GM21576 (cell line): ENCODE measurements at regions not wholly inside any gene's neighbourhood (a gene's known extent, or its start where the extent isn't known, plus 50 kb on each side); places are given as distances from the start of the nearest gene placed in this dataset.
"Not testable (repeated sequence)": the region's sequence is repeated elsewhere in the genome, so short reads cannot be mapped to it uniquely, and the experiment has no call there.

Experiments used
- ATAC-seq: cut with Tn5 transposase; IDR thresholded peaks from one replicate; pipeline ENCODE4 v1.9.1; 2021; ENCODE audit warnings: mild to moderate bottlenecking, moderate library complexity; ENCODE audit not compliant: unreplicated experiment

GRCh38 chr12:85626784-85627171 lies 209.4 kb downstream of the RASSF9 start:
- no peak for ATAC-seq

DNA sequence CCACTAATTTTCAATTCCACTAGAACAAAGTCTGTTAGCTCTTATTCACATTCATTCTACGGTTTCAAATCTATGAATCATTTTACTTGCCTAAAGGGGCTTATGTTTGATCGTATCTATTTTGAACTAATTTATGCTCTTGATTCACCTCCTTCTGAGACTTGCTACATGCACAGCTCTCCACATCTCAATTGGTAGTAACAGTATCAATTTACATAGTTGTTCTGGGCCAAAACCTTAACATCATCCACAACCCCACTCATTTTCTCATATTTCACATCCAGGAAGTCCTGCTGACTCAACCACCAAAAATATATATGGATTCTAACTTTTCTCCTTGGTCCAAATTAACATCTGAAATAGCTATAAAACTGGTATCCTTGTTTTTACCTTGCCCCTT lies 208.6 kb downstream of the RASSF9 start:
- no peak for ATAC-seq

DNA sequence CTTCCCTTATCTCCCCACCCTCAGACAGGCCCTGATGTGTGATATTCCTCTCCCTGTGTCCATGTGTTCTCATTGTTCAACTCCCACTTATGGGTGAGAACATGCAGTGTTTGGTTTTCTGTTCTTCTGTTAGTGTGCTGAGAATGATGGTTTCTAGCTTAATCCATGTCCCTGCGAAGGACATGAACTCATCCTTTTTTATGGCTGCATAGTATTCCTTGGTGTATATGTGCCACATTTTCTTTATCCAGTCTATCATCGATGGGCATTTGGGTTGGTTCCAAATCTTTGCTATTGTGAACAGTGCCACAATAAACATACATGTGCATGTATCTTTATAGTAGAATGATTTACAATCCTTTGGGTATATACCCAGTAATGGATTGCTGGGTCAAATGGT lies 207.6 kb downstream of the RASSF9 start:
- not testable (repeated sequence) for ATAC-seq

- ATAC-seq: no peak
Observed at GRCh38 chr12:85630851-85631250, 205.4 kb downstream of the RASSF9 start.

- no peak for ATAC-seq
Observed at GRCh38 chr12:85632390-85632789, 203.8 kb downstream of the RASSF9 start.

DNA sequence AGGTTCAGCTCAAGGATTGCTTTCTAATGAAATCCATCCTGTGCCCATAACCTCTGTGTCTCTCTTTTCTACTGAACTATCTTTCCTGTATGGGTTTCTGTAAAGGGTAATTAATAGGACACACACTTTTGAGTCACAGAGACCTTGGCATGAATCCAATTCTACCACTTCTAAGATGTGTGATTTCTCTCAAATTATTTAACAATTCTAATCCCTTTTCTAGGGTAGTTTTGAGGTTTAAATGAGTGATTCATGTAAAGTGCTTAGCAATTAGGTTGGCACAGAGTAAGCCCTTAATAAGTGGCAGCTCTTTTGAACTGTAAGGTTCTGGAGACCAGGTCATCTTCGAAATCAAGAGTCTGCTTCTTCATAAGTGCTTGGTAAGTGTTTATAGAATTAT lies 202.7 kb downstream of the RASSF9 start:
- ATAC-seq: no peak

DNA sequence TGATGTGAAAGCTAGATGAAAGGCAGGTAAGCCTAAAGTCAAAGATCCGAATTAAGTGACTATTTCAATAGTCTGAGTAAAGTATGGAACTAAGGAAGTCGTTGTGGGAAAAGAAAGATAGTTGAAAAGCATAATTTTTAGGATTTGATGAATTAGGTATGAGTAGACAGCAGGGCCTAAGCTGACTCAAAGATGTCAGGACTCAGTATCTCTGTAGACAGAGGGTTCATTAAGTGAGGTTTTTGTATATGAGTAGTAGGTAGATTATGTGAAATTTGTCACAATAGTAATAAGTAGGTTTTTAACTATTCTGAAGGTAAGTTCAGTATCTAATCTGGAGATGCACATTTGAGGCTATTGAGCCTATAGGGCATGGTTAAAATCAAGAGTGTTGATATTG lies 196.4 kb downstream of the RASSF9 start:
- no peak for ATAC-seq

- no peak for ATAC-seq
Observed at GRCh38 chr12:85641796-85642195, 194.4 kb downstream of the RASSF9 start.

DNA sequence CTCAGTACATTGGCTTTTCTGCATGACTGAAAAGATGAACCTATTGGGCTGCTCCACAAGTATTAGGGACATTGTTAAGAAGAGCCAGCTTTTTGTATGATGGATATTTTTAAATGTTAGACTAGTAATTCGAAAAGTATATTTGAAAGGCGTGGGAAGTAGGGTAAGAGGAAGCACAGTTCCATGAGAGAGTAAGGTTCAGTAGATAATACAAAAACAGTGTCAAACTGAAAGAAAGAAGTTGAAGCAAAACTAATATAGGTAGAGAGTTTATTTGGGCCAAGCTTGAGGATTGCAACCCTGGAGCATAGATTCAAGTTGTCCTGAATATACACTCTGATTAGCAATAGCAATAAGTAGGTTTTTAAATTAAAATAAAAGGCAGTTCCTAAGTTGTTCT lies 193.9 kb downstream of the RASSF9 start:
- ATAC-seq: no peak

- ATAC-seq: no peak
Observed at GRCh38 chr12:85642808-85643207, 193.4 kb downstream of the RASSF9 start.

- ATAC-seq: no peak
Observed at GRCh38 chr12:85644508-85644907, 191.7 kb downstream of the RASSF9 start.

DNA sequence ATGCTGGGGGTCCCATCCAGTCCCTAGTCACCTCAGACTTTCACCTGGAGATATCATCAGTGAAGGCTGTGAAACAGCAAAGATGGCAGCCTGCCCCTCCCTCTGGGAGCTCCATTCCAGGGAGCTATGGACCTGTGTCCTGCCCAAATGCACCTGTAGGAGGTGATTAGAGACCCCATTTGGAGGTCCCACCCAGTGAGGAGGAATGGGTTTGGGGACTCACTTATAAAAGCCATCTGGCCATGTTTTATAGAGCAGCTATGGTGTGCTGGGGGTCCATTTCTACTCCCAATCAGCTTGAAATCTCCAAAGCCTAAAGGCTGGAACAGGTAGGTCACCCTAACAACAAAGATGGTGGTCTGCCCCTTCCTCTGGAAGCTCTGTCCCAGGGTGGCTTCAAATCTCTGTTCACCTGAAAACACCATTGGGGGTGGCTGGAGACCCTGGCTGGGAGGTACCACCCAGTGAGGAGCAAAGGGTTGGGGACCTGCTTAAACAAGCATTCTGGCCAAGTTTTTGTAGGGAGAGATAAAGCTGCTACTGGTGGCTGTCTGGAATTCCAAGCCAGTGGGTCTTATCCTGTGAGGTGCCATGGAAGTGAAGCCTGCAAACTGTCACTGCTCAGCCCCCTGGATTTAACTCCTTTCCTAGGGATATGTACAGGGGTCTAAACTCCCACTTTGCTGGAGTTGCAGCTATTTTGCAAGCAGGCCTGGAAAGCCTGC lies 182.3 kb downstream of the RASSF9 start:
- no peak for ATAC-seq

DNA sequence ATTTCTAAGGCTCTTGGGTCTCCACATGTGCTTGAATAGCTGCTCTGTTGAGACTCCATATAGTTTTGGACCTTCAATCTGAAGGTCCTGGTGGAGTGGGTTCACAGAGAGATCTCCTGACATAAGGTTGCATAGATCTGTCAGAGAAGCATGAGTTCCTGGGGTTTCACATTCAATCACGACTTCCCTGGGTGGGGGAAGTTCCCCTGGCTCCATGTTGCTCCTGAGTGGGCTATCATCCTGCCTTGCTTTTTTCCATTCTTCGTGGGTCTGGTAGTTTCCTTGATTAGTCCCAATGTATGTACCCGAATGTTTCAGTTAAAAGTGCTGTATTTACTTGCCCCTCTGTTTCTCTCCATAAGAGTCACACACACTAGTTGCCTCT lies 181.8 kb downstream of the RASSF9 start:
- no peak for ATAC-seq

DNA sequence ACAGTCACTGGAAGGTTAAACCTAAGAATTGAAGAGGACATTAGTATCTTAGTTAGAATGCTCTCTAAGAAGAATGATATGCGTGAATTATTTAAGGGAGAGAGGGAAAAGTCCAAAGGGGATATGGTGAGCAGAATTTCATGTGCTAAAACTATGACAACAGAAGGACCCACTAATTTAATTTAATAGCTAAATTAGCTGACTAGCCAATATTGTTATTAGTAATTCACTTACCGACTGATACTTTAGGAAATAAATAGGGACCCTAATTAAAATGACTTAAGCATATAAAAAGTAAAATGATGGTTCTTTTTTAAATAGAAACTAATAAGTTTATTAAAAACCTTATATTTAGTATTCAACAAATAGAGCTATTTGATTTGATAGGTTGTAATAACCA lies 179.6 kb downstream of the RASSF9 start:
- no peak for ATAC-seq

DNA sequence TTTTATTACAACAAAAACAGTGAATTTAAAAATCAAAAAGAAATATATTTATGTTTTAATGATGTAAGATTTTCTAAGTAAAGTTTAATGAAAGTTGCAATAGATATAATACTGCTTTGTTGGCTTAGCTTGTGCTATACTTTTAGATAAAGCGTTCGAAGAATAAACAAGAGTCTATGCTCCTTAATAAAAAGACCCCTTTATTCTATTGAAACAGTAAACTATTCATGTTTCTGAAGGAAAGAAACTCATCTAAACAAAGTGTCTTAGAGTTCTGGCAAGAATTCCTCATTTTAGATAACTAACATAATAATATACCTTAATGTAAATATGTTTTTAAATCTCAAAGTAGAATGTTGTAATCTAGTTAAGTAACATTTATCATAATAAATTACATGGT lies 179.0 kb downstream of the RASSF9 start:
- no peak for ATAC-seq

DNA sequence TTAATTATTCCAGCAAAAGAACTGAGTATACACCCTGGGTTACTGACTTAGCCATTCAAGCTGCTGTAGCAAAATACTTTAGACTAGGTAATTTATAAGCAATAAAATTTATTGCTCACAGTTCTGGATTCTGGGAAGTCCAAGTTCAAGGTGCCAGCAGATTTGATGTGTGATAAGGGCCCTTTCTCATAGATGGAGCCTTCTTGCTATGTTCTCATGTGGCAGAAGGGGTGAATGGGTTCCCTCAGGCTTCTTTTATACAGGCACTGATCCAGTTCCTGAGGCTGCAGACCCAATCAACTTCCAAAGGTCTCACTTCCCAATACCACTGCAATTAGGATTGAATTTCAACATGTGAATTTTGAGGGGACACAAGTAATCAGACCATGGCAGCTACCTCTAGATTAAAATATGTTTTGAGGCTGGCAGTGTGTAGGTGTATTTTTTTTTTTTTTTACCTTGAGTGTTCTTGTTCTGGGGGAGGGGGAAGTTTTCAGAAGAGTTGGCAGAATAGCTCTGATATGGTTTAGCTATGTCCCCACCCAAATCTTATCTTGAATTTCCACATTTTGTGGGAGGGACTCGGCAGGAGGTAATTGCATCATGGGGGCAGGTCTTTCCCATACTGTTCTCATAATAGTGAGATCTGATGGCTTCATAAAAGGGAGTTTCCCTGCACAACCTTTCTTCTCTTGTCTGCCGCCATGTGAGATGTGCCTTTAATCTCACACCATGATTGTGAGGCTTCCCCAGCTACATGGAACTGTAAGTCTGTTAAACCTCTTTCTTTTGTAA lies 178.2 kb downstream of the RASSF9 start:
- no peak for ATAC-seq

- no peak for ATAC-seq
Observed at GRCh38 chr12:85659754-85660530, 176.3 kb downstream of the RASSF9 start.

- no peak for ATAC-seq
Observed at GRCh38 chr12:85661461-85662206, 174.6 kb downstream of the RASSF9 start.

- no peak for ATAC-seq
Observed at GRCh38 chr12:85662207-85662602, 174.0 kb downstream of the RASSF9 start.

- ATAC-seq: no peak
Observed at GRCh38 chr12:85663631-85664030, 172.6 kb downstream of the RASSF9 start.

DNA sequence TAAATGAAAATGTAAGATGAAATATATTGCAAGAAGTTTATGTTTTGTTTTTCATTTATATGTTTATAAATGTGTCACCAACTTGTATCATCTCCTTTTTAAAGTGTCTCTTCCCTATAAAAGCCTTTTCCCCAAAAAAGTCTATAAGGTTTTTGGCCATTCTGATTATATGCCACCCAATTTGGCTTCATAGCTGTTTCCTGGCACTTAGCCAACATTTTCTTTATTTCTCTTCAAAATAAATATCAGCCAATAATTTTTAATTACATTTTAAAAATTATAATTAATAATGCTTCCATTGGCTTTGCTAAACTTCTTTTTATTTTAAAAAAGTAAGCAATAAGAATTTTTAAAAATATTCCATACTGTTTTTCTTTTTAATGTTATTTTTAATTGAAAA lies 171.8 kb downstream of the RASSF9 start:
- ATAC-seq: no peak
